ENCODE measurements at regions not wholly inside any gene's neighbourhood (a gene's known extent, or its start where the extent isn't known, plus 50 kb on each side); places are given as distances from the start of the nearest gene placed in this dataset.

- TF ChIP-seq CTCF (IDR thresholded peaks at IDR 0.05) = no peak
- no peak for TF ChIP-seq POLR2A (IDR thresholded peaks at IDR 0.05)
- TF ChIP-seq EP300 (IDR thresholded peaks at IDR 0.05) = no peak
These were observed 315.5 kb upstream of the GK2 start for GRCh38 chr4:79723507-79723906.

Data from tibial nerve (tissue), 4 donors.